ENCODE measurements at regions not wholly inside any gene's neighbourhood (a gene's known extent, or its start where the extent isn't known, plus 50 kb on each side); places are given as distances from the start of the nearest gene placed in this dataset.
"Not testable (repeated sequence)": the region's sequence is repeated elsewhere in the genome, so short reads cannot be mapped to it uniquely, and the experiment has no call there.

DNA sequence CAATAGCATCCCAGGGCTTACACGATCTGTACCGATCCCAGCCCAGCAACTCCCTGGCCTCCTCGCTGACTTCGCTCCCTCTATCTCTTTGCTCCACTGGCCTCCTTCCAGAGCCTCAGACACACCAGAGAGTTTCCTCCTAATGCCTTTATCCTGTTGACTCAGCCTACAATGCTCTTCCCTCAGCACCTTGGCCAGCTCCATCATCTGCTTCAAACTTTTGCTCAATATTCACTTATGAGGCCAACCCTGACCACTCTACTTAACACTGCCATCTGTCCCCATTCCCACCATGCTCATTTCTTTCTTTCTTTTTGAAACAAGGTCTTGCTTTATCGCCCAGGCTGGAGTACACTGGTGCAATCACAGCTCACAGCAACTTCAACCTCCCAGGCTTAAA is 180.9 kb downstream of the CEP170 start:
- not testable (repeated sequence) for DNase-seq

DNA sequence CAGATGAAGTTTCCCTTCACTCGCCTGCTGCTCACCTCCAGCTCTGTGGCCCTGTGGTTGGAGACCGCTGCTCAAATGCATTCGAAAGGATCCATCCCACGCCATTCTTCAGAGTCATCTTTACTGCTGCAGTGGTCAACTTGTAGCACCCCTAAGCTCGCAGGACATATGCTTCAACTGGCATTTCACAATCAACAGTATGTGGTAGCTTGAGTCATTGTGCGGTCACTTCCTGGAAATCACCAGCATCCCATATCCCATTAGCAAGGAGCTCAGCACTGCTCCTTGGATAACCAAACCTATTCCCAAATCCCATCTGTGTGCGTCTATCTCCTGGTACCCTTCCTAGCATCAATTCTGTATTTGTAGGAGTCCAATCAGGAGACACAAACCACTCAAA is 188.0 kb downstream of the CEP170 start:
- DNase-seq = not testable (repeated sequence)

DNA sequence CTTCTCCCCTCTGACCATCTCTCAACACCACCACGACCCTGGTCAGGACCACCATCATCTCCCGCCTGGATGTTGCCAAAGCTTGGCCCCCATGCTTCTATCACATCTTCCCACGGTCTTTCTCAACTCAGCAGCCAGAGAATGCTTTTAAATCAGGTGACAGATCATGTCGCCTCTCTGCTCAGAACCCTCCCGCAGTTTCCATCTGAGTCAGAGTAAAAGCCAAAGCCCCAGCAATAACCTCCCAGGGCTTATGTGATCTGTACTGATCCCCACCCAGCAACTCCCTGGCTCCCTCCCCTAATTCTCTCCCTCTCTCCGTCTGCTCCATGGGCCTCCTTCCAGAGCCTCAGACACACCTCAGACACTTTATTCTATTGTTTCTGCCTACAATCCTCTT is 193.1 kb downstream of the CEP170 start:
- not testable (repeated sequence) for DNase-seq

DNA sequence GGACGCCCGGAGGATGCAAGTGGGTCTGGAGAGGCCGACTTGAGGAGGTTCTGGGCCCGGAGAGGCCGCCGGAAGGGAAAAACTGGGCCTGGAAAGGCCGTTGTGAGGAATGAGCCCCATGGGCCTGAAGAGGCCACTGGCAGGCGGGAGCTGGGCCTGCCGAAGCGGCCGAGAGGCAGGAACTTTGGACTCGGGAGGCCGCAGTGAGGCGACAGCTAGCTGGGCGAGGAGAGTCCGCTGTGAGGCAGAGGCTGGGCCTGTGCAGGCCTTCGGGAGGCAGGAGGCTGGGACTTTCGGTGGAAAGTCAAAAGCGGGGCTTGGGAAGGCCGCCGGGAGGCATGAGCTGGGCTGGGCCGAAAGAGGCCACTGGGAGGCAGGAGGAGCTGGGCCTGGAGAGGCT is 199.6 kb downstream of the CEP170 start:
- DNase-seq = not testable (repeated sequence)

DNA sequence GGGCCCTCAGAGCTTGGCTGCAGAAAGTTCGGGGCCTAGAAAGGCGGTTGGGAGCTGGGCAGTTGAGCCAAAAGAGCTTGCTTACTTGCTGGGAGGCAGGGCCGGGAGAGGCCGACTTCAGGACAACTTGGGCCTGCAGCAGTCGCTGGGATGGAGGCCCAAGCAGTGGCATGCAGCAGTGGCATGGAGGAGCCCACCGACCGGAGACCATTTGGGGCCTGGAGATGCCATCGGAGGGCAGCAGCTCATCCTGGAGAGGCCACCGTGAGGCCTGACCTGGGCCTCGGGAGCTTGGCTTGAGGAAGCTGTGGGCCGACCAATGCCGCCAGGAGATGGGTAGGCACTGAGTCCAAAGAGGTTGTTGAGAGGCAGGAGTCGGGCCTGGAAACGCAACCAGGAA is 200.0 kb downstream of the CEP170 start:
- not testable (repeated sequence) for DNase-seq

DNA sequence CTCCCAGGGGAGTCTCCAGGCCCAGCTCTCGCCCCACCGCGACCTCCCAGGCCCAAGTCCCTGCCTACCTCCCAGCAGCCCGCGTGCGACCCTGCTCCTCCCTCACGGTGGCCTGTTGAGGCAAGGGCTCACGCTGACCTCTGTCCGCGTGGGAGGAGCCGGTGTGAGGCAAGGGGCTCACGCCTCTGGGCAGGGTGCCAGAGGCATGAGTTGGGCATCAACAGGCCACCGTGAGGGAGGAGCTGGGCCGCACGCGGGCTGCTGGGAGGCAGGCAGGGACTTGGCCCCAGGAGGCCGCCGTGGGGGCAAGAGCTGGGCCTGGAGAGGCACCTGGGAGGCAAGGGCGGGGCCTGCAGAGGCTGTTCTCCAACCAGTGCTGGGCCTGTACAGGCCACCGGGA is 200.4 kb downstream of the CEP170 start:
- DNase-seq = not testable (repeated sequence)

DNA sequence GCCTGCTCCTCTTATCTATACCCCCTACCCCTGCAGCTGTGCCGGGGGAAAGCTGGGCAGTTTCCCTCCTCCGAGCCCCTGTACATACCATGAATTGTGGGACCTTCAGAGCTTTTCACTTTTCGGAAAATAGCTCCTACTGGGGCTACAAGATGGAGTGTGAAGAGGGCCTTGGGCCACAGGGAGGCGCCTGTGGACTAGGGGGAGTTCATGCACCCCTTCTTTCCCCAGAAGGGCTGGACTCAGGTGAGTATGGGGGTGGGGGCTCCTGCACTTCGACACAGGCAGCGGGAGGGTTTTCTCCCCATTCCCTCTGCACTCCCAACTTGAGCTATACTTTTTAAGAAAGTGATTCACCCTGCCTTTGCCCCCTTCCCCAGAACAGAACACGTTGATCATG is 202.0 kb downstream of the CEP170 start:
- not testable (repeated sequence) for DNase-seq

DNA sequence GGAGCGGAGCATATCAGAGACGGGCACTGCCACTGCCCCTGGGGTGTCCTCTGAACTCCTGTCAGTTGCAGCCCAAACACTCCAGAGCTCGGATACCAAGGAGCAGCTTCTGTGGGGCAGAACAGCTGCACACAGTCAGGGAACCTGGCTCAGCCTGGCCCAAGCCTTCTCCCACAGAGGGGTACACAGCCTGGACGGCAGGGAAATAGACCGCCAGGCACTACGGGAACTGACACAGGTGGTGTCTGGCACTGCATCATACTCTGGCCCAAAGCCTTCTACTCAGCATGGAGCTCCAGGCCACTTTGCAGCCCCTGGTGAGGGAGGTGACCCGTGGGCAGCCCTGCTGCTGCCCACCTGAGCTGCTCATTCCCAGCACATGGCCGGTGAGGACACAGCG is 204.5 kb downstream of the CEP170 start:
- not testable (repeated sequence) for DNase-seq

DNA sequence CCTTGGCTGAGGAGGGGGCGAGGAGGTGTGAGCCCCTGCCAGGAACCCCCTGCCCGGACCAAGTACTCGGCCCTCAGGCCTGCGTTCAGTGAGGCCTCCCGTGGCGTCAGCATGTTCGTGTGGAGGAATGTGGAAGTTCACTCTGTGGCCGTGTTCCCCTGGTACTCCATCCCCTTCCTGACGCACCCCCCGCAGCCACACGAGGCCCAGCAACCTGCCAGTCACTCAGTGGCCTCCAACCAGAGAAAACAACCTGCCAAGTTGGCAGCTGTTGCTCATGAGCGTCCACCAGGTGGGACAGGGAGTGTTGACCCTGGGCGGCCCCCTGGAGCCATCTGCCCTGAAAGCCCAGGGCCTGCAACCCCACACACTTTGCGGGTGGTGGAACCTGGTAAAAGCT is 205.4 kb downstream of the CEP170 start:
- not testable (repeated sequence) for DNase-seq

DNA sequence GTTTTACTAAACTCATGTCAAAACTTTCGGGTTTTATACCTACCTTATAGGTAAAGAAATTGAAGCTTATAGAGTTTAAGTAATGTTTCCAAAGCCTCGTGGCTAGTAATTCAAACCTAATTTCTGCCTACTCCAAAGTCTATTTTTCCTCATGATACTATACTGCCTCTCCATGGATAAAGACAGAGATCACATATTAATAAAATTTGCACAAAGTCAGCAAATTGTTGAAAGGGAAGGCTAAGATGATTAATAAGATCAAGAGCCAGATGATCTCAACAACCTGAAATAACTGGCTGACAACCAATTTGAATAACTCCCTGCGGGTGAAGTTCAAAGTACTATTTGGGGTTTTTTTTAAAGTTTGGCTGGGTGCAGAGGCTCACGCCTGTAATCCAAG is 233.7 kb downstream of the CEP170 start:
- not testable (repeated sequence) for DNase-seq

DNA sequence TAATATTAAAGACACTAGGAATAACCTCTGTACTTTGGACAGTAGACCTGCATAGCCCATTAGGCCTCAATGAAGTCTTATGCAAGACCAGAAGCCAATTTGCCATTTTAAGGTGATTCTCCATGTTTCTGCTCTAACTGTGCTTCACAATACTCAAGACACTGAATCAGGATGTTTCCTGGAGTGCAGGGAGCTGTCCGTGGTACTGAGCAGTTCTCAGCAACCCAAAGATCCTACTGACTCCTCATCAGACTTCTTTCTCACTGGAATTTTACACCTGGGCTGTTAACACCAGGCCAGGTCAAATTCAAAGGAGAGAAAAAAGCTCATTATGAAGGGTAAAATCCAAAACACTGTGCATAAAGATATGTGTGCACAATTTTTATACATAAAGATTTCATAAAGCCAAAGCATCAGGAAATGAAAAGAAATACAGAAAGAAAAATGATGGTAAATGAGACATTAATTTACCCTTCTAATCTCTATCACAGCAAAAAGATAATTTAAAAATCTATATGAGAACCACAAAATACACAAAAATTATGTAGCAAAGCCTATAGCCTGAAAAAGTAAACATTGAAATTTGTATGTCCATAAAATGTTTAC is 235.9 kb downstream of the CEP170 start:
- DNase-seq = not testable (repeated sequence)

DNA sequence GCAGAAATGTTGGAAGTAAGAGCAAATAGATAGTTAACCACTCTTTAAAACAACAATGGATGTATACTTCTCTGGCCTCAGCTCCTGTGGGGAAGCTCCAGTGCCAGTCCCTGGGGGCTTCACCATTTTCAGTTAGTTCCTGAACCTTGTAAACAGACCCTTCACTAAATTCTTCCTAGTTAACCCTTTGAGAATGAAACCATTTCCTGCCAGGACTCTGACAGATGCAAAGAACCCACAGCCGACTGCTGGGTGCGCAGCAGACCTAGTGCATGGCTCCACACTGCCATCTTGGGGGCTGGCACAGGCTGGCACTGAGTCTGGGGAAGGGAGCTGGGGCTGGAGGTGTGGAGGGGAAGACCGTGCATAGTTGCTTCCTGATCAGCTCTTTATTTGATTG is 244.4 kb downstream of the CEP170 start:
- DNase-seq = not testable (repeated sequence)

DNA sequence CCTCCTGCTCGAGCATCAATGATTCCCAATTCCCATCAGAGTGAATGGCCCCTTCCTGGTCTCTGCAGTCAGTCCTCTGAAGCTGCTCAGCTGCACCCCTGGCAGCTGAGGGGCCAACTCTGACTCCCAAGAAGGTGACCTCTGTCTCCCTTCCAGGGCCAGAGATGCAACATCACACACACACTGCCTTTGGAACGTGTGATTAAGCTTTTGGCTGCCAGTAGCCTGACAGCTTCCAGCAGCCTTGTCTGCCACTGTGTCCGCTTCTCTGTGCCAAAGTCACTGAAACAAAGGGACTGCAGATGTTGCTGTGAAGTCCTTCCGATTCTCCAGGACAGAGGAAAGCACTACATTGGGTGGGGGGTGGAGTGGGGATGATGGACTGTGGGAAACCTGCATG is 254.1 kb downstream of the CEP170 start:
- not testable (repeated sequence) for DNase-seq

DNA sequence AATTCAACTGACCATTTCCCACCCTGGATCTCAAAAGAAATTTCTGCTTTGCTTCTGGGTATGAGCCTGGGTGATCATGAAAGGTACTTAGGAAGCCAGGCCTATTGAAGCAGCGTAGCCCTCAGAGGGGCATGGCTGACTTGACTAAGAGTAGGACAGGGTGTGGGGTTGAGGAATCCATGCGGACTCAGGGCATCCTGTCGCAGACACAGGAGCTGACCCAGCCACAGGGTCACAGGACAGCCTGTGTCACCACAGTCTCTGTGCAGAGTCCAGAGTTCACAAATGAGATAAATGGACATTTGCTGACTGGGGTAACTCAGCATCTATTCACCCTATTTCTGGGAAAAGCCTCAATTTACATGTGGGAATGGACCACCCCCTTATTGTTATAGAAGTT is 262.3 kb downstream of the CEP170 start:
- not testable (repeated sequence) for DNase-seq

DNA sequence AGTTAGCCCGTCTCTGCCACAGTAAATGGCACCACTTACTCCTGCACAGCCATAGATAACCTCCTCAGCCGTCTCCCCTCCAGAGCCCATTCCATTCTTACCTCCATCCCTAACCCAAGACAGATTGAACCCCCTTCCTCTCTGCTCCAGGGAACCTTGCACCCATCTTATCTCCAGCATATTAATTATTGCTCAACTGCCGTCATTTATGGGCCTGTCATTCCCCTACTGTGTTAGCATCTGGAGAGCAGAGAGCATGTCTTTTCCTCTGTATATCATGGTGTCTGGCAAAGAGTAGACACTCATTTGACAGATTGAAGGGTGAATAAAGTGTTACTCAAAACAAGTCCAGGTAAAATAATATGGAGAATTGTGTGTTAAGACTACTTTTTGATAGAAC is 270.0 kb downstream of the CEP170 start:
- DNase-seq = not testable (repeated sequence)

DNA sequence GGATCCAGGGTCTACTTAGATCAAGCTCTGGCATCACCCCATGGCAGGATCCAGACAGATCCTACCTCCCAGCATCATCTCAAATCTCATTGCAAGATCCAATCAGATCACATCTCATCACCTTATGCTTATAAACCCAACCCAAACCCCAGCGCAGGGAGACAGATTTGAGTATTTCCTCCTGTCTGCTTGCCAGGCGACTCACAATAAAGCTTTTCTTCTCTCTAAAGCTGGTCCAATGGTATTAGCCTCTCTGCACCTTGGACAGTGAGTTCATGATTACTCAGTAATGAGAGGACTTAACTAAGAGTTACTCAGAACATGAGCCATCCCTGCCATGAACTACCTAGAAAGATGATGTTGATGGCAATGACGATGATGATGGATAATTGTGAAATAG is 281.7 kb downstream of the CEP170 start:
- DNase-seq = not testable (repeated sequence)

DNA sequence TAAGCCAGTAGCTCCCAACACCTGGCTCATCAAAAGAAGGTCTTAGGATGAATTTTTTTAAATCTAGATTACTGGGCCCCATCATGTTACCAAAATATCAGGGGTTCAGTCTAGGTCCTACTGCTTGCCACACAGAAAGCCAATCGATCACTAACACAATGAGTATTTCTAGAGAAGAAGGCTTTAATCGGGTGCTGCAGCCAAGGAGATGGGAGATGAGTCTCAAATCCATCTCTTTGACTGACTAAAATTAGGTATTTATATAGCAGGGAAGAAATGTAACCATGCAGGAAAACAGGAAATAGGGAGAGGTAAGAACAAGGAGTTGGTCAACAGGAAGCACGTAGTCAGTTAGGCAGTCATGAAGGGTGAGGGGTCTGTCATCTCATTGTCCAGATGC is 288.2 kb downstream of the CEP170 start:
- DNase-seq = no peak

DNA sequence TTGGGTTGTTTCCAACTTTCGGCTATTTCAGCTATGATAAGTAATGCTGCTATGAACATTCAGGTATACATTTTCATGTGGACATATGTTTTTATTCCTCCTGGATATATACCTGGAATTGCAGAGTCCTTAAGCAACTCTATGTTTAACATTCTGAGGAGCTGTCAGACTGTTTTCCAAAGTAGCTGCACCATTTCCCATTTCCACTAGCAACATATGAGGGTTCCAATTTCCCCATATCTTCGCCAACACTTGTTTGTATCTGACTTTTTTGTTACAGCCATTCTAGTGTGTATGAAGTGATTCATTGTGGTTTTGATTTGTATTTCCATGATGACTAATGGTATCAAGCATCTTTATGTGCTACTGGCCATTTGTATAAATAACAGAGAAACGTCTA is 295.7 kb downstream of the CEP170 start:
- DNase-seq = not testable (repeated sequence)

DNA sequence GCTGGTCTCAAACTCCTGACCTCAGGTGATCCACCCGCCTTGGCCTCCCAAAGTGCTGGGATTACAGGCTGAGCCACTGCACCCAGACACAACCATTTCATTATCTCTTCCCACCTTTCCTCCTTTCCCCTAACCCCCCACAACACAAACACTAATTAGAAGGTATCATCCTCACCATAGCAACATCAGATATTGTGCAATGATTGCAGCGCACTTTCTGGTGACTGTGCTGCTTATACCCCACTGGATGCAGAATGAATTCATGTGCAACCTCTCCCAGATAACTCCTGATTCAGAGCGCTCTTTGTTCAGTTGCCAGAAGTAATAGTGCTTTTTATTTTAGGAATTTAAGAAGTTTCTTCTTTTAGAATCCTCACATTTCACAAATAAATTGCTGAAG is 300.1 kb downstream of the CEP170 start:
- not testable (repeated sequence) for DNase-seq

DNA sequence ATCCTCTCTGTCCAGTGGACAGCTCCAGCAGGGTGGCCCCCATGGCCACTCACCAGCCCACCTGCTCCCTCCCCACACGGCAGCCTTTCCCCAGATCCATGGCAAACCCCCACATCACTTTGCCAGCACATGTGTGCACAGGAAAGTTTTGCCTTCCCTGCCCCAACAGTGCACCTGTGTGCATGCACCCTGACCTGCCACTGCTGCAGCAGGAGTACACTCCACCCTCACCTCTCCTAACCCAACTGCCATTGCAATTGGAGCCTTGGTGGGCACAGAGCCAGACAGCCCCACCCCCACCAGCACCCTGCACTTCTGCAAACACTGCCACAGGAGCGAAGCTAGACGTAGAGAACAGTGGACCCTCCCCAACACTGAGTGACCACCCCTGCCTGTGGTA is 308.9 kb downstream of the CEP170 start:
- no peak for DNase-seq

DNA sequence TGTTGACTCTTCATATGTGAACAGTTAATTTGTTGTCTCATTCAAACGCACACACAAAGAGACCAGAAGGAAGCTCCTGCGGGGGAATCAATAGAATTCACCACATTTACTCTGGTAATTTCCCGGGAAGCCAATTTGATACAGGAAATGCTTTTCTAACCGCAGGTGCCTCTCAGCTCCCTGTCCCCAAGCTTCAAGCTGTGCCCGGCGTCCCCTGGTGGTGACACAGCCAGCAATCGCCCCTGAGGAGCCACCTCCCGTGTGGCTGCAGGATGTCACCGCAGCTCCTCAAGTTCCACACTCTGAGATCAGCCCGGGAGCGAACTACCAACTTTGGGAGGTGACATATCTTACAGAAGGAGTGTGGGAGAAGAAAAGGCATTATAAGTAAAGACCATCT is 318.4 kb downstream of the CEP170 start:
- DNase-seq = not testable (repeated sequence)

DNA sequence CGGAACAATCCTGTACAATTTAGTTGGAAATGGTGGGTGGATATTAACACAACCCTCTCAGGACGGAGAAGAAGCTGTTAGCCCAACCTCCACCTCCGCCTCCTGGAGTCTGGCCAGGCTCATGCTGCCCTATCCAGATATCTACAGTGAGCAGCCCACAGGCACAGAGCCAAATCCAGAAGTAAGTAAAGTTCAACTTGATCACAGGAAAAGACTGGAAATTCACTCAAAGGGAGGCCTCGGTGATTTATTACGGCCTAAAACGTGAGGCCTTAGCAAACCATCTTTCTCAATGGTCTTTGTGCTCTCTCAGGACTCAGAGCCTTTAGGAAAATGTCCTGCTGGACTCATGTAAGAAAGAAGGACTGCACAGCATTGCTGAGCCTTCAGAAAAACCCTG is 330.4 kb downstream of the CEP170 start:
- not testable (repeated sequence) for DNase-seq

DNA sequence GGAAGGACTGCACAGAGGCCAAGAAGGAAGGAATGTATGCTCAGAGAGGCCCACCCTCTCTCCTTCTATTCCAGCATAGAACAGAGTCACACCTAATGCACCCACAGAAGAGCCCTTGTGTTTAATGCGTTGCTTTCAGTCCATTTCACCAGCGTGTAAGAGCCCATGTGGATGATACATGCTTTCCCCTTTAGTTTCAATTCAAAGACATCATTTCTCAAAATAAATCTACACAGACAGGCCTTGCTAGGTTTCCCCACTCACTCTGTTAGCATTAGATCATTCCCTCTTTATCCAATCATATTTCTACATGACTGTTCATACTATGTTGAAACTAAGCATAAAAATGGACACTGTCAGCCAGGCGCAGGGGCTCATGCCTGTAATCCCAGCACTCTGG is 331.5 kb downstream of the CEP170 start:
- not testable (repeated sequence) for DNase-seq

DNA sequence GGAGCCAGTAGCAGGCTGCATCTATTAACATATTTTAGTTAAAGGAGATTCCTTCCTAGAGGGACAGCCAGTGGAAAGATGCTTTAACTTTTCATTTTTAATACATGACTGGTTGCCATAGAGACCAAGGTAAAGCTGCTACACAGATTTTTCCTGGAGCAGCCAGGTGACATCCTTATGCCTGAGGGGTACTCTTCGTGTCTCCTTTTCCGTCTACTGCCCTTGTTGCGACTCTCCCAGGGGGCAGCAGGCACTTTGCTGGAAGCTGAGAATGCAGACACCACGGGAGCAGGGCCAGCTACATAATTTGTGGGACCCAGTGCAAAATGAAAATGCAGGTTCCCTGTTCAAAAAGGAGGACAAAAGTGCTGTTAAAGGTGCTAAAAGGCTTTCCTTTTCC is 340.4 kb downstream of the CEP170 start:
- not testable (repeated sequence) for DNase-seq

DNA sequence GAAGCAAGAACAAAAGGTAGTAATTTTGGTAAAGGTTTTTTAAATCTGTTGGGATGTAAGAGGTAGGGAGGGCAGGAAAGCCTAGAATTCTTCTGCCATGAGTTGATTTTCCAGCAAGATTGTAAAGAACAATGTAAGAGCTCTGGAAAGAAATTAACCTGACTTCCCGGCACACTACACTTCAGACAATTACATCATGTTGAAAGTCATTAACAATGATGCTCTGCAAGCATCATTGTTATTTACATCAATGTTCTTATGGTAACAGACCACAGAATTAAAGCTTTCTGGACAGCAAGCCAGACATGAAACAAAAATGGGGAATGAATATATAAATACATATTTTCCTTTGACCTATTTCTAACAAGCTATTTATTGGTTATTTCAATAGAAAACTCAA is 342.2 kb downstream of the CEP170 start:
- not testable (repeated sequence) for DNase-seq

All from fibroblast of skin of scalp (primary cell).